Endothelial cell of umbilical vein (primary cell): ENCODE measurements at regions not wholly inside any gene's neighbourhood (a gene's known extent, or its start where the extent isn't known, plus 50 kb on each side); places are given as distances from the start of the nearest gene placed in this dataset.

Source experiments
- BruUV-seq: library from RNA; stranded (reverse); fragments of 400-500 nt; replicated peaks from 2 replicates; lab custom pipeline; 2021; lab: Mats Ljungman, UMichigan
- CTCF ChIA-PET: fragments of 300-600, 350-600 bp; sonication (Branson Sonifier 250); formaldehyde crosslinking; loops from one replicate; lab custom pipeline; 2021; ENCODE audit warnings: antibody characterized with exemption, inconsistent platforms; lab: Charles Lee
- POLR2A ChIA-PET: fragments of 300-600, 350-600 bp; sonication (Branson Sonifier 250); formaldehyde crosslinking; loops from one replicate; lab custom pipeline; 2021; ENCODE audit warnings: antibody characterized with exemption, inconsistent platforms; lab: Charles Lee
- DNase-seq: peaks from one replicate; pipeline ENCODE4 v3.0.0-alpha.2; 2011; ENCODE audit warnings: low read depth, low spot score
- FAIRE-seq: peaks from 2 replicates; lab custom pipeline; 2011; peaks lifted over from hg19 to GRCh38; lab: Jason Lieb, UNC
- H2AFZ ChIP-seq: 2 replicates; pipeline ENCODE4 v1.6.0; 2012; ENCODE audit warnings: low read depth, low read length, control low read depth, inconsistent platforms
- H3K27ac ChIP-seq: 2 replicates; pipeline ENCODE4 v1.5.1; 2011; ENCODE audit warnings: low read depth, mild to moderate bottlenecking, control low read depth, low read length, moderate library complexity; ENCODE audit not compliant: insufficient read depth
- H3K27me3 ChIP-seq, 2 experiments: 2 replicates each; pipeline versions ENCODE4 v1.6.0 to v1.6.1; 2011; ENCODE audit warnings: low read length in 2 of 2, mixed read lengths in 1 of 2; ENCODE audit not compliant: control insufficient read depth in 2 of 2, insufficient read depth in 2 of 2
- H3K36me3 ChIP-seq, 2 experiments: 2 replicates in 1 of 2; 3 replicates in 1 of 2; pipeline ENCODE4 v1.5.1; 2011; ENCODE audit warnings: low read length in 2 of 2, mild to moderate bottlenecking in 1 of 2, moderate library complexity in 1 of 2; ENCODE audit not compliant: control insufficient read depth in 2 of 2, insufficient read depth in 2 of 2; ENCODE audit errors: extremely low read depth in 1 of 2
- H3K4me1 ChIP-seq: 3 replicates; pipeline ENCODE4 v1.5.1; 2011; ENCODE audit warnings: mild to moderate bottlenecking, low read length; ENCODE audit not compliant: control insufficient read depth, insufficient read depth; ENCODE audit errors: extremely low read depth
- H3K4me2 ChIP-seq: 2 replicates; pipeline ENCODE4 v1.6.1; 2011; ENCODE audit warnings: low read length, control low read depth, mixed read lengths; ENCODE audit not compliant: insufficient read depth
- H3K4me3 ChIP-seq, 3 experiments: fragments of 200-600 bp in 1 of 3; sonication (generic), shearing (Covaris generic) in 1 of 3; replicated peaks in 1 of 3; 2 replicates each; pipeline ENCODE4 v1.5.1; 2011 to 2016; ENCODE audit warnings: control low read depth in 3 of 3, low read length in 3 of 3, mild to moderate bottlenecking in 2 of 3, inconsistent platforms in 1 of 3, low read depth in 1 of 3, moderate library complexity in 1 of 3; ENCODE audit not compliant: insufficient read depth in 1 of 3
- H3K79me2 ChIP-seq: 2 replicates; pipeline ENCODE4 v1.6.0; 2012; ENCODE audit warnings: low read length, inconsistent platforms; ENCODE audit not compliant: control insufficient read depth, insufficient read depth
- H3K9ac ChIP-seq: replicated peaks from 2 replicates; pipeline ENCODE3; 2011; ENCODE audit warnings: low read length, control low read depth; ENCODE audit not compliant: insufficient read depth; ENCODE audit errors: extremely low read depth
- H3K9me1 ChIP-seq: replicated peaks from 3 replicates; pipeline ENCODE4 v1.6.0; 2011; ENCODE audit warnings: mild to moderate bottlenecking, low read length; ENCODE audit not compliant: control insufficient read depth, insufficient read depth; ENCODE audit errors: extremely low read depth
- H3K9me3 ChIP-seq: replicated peaks from 2 replicates; pipeline ENCODE4 v1.5.1; 2012; ENCODE audit warnings: low read length, inconsistent platforms; ENCODE audit not compliant: control insufficient read depth, insufficient read depth
- H4K20me1 ChIP-seq: replicated peaks from 2 replicates; pipeline ENCODE3; 2011; ENCODE audit warnings: mild to moderate bottlenecking, low read length; ENCODE audit not compliant: control insufficient read depth, insufficient read depth; ENCODE audit errors: extremely low read depth
- EZH2 ChIP-seq: IDR thresholded peaks from 2 replicates; pipeline ENCODE4 v1.6.1; 2012; ENCODE audit warnings: borderline replicate concordance, low read depth, mild to moderate bottlenecking, moderate library complexity, low read length, inconsistent platforms; ENCODE audit not compliant: severe bottlenecking
- FOS ChIP-seq: IDR thresholded peaks from 2 replicates; pipeline ENCODE4 v1.6.1; 2011; ENCODE audit warnings: mild to moderate bottlenecking, low read length, moderate library complexity, borderline replicate concordance; ENCODE audit not compliant: insufficient read depth
- JUN ChIP-seq: IDR thresholded peaks from 2 replicates; pipeline ENCODE4 v1.6.1; 2011; ENCODE audit warnings: borderline replicate concordance, low read depth; ENCODE audit not compliant: insufficient read length, insufficient read depth
- MYC ChIP-seq: IDR thresholded peaks from one replicate; pipeline ENCODE4 v1.6.1; 2011; ENCODE audit warnings: mild to moderate bottlenecking, low read depth, low read length
- POLR2AphosphoS5 ChIP-seq: IDR thresholded peaks from 2 replicates; pipeline ENCODE4 v1.6.1; 2012; ENCODE audit warnings: low read depth, mild to moderate bottlenecking, control low read depth, low read length, moderate library complexity; ENCODE audit not compliant: insufficient read depth
- dilution Hi-C: fragments of 300-500 bp; cut with MboI; formaldehyde crosslinking; loops from one replicate; pipeline ENCODE4 v1.15.0; 2019; ENCODE audit warnings: low sequenced_read_pairs; ENCODE audit not compliant: extremely low pct_ligation_motif_present
- intact Hi-C: fragments of 100-400 bp; cut with micrococcal nuclease; formaldehyde crosslinking; loops from one replicate; pipeline ENCODE4 v1.10.0; 2022
- TF ChIP-seq, protein P1 (sequence below), 2 donors: IDR thresholded peaks; 1 replicate in 1 of 2; 2 replicates in 1 of 2; pipeline ENCODE4 v1.5.1; 2011; ENCODE audit warnings: low read length in 2 of 2, mild to moderate bottlenecking in 2 of 2, moderate library complexity in 2 of 2, control low read depth in 1 of 2, inconsistent platforms in 1 of 2, low read depth in 1 of 2; ENCODE audit not compliant: insufficient read depth in 1 of 2; ENCODE audit errors: extremely low read depth in 1 of 2
- TF ChIP-seq, protein P2 (sequence below): IDR thresholded peaks from 2 replicates; pipeline ENCODE4 v1.6.1; 2011; ENCODE audit not compliant: insufficient read depth, insufficient read length

DNA sequence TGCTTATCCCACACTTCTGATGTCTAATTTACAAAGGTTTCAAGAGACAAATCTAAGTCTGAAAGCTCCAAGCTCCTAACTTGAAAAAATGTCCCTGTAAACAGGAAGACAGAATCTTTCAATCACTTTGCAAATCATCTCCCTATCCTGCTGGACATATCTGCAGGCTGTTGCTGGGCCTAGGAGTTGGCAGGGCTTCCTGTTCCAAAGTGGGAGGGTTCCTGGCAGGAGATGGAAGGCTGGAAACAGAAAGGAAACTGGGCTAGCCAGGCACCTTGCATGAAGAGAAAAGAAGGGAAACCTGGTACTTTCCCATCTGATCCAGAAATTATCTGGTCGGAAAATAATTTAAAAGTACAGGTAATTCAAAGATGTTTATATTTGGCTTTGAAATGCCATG, 227.3 kb upstream of the IL12A start:
- dilution Hi-C loops = no loop called here
- Histone ChIP-seq H3K27ac (peak overlapping the region; percentile 88), H3K27me3 (no peaks in the 10 kb centered on the region), H3K36me3 (no peaks in the 10 kb centered on the region), H2AFZ (no peak overlapping the region), H4K20me1 (no peaks in the 10 kb centered on the region), H3K4me2 (peak overlapping the region; percentile 13), H3K79me2 (peaks cover 10% of the 10 kb centered on the region), H3K9ac (peak overlapping the region; percentile 97), H3K4me1 (peaks cover 23% of the 10 kb centered on the region), H3K9me3 (no peaks in the 10 kb centered on the region), H3K4me3 (no peak overlapping the region), H3K9me1 (no peaks in the 10 kb centered on the region)
- TF ChIP-seq POLR2AphosphoS5 (no peak), MYC (no peak), JUN (no peak), FOS (no peak), EZH2 (no peak)
- TF ChIP-seq, protein P1, sequence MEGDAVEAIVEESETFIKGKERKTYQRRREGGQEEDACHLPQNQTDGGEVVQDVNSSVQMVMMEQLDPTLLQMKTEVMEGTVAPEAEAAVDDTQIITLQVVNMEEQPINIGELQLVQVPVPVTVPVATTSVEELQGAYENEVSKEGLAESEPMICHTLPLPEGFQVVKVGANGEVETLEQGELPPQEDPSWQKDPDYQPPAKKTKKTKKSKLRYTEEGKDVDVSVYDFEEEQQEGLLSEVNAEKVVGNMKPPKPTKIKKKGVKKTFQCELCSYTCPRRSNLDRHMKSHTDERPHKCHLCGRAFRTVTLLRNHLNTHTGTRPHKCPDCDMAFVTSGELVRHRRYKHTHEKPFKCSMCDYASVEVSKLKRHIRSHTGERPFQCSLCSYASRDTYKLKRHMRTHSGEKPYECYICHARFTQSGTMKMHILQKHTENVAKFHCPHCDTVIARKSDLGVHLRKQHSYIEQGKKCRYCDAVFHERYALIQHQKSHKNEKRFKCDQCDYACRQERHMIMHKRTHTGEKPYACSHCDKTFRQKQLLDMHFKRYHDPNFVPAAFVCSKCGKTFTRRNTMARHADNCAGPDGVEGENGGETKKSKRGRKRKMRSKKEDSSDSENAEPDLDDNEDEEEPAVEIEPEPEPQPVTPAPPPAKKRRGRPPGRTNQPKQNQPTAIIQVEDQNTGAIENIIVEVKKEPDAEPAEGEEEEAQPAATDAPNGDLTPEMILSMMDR (IDR thresholded peaks at IDR 0.05; ENCODE audit: extremely low read depth in 1 of 2, insufficient read depth in 1 of 2, low read depth in 1 of 2, low read length in 2 of 2) = no peak
- TF ChIP-seq, protein P2, sequence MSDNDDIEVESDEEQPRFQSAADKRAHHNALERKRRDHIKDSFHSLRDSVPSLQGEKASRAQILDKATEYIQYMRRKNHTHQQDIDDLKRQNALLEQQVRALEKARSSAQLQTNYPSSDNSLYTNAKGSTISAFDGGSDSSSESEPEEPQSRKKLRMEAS = no peak
- no TSS peak for BruUV-seq
- peak; percentile 47 for DNase-seq
- CTCF ChIA-PET = interaction anchor here (1.0 to 4.1 kb wide), 5 partner anchors 14 to 49 kb away, joined by 3 to 21 read pairs (median 3); no protein-coding TSS in a partner anchor
- peak; percentile 35 for FAIRE-seq
- POLR2A ChIA-PET = interaction anchor here (1.2 kb wide), 1 partner anchor 29 kb away, joined by 3 read pairs; no protein-coding TSS in a partner anchor
- intact Hi-C loops = loop anchor here (10.0 kb wide), 3 partner anchors 803 to 1107 kb away; partner anchors contain the start of gene KPNA4
